Transverse colon (tissue), 3 donors: ENCODE measurements at regions not wholly inside any gene's neighbourhood (a gene's known extent, or its start where the extent isn't known, plus 50 kb on each side); places are given as distances from the start of the nearest gene placed in this dataset.

ENCODE experiments used
- CTCF ChIP-seq, 5 experiments: fragments of 200-600 bp in 3 of 5; fragments of 450-650 bp in 2 of 5; sonication (generic) in 3 of 5; IDR thresholded peaks; 1 replicate in 2 of 5; 2 replicates in 3 of 5; pipeline ENCODE4 v1.5.1; 2016 to 2017; ENCODE audit warnings: antibody characterized with exemption in 5 of 5, inconsistent platforms in 3 of 5, mild to moderate bottlenecking in 2 of 5, moderate library complexity in 1 of 5
- EP300 ChIP-seq: sonication (generic); formaldehyde crosslinking; IDR thresholded peaks from one replicate; pipeline ENCODE4 v1.6.1; 2017; ENCODE audit warnings: antibody characterized with exemption, low read depth
- POLR2A ChIP-seq: fragments of 450-650 bp; IDR thresholded peaks from one replicate; pipeline ENCODE4 v1.6.1; 2016; ENCODE audit warnings: antibody characterized with exemption, mild to moderate bottlenecking, moderate library complexity

GRCh38 chr1:177786176-177786745 lies 183.6 kb downstream of the SEC16B start:
- TF ChIP-seq CTCF (IDR thresholded peaks at IDR 0.05) (no peak), POLR2A (no peak), EP300 (no peak)
